Activated CD4-positive, CD25-positive, alpha-beta regulatory T cell (primary cell): ENCODE measurements at regions not wholly inside any gene's neighbourhood (a gene's known extent, or its start where the extent isn't known, plus 50 kb on each side); places are given as distances from the start of the nearest gene placed in this dataset.

ENCODE experiments used
- DNase-seq, 4 experiments: peaks; one replicate each; lab custom pipeline; 2025; lab: John Stamatoyannopoulos, UW

- DNase-seq, result no peak
These were observed 127.2 kb upstream of the PRNP start for GRCh38 chr20:4559106-4559505.

GRCh38 chr20:4556781-4557180, 129.5 kb upstream of the PRNP start:
- DNase-seq, result no peak

GRCh38 chr20:4555188-4555890, 130.9 kb upstream of the PRNP start:
- DNase-seq, result no peak

GRCh38 chr20:4554346-4554745, 131.9 kb upstream of the PRNP start:
- no peak for DNase-seq

- no peak for DNase-seq
These were observed 134.1 kb upstream of the PRNP start for GRCh38 chr20:4552075-4552640.

GRCh38 chr20:4550740-4551139, 135.5 kb upstream of the PRNP start:
- DNase-seq, result no peak

GRCh38 chr20:4549711-4550259, 136.5 kb upstream of the PRNP start:
- no peak for DNase-seq

- DNase-seq, result no peak
These were observed 137.7 kb upstream of the PRNP start for GRCh38 chr20:4548552-4548951.

GRCh38 chr20:4546786-4547185, 139.5 kb upstream of the PRNP start:
- no peak for DNase-seq

- no peak for DNase-seq
These were observed 139.9 kb upstream of the PRNP start for GRCh38 chr20:4546342-4546741.

- no peak for DNase-seq
These were observed 140.7 kb upstream of the PRNP start for GRCh38 chr20:4545526-4545925.

- no peak for DNase-seq
These were observed 141.5 kb upstream of the PRNP start for GRCh38 chr20:4544765-4545164.

- DNase-seq, result no peak
These were observed 144.0 kb upstream of the PRNP start for GRCh38 chr20:4542270-4542669.

- no peak for DNase-seq
These were observed 151.9 kb upstream of the PRNP start for GRCh38 chr20:4534315-4534714.

- no peak for DNase-seq
These were observed 152.7 kb upstream of the PRNP start for GRCh38 chr20:4533368-4534133.

- DNase-seq, result no peak
These were observed 153.5 kb upstream of the PRNP start for GRCh38 chr20:4532772-4533171.

- DNase-seq, result no peak
These were observed 161.5 kb upstream of the PRNP start for GRCh38 chr20:4524792-4525191.

GRCh38 chr20:4524307-4524706, 161.9 kb upstream of the PRNP start:
- no peak for DNase-seq

GRCh38 chr20:4522310-4522709, 163.9 kb upstream of the PRNP start:
- no peak for DNase-seq

- no peak for DNase-seq
These were observed 164.9 kb upstream of the PRNP start for GRCh38 chr20:4521170-4521968.

- DNase-seq, result no peak
These were observed 166.7 kb upstream of the PRNP start for GRCh38 chr20:4519534-4519933.

GRCh38 chr20:4516876-4517275, 169.4 kb upstream of the PRNP start:
- no peak for DNase-seq
